DND-41 (cell line): ENCODE measurements at regions not wholly inside any gene's neighbourhood (a gene's known extent, or its start where the extent isn't known, plus 50 kb on each side); places are given as distances from the start of the nearest gene placed in this dataset.

Source experiments
- EZH2 ChIP-seq: IDR thresholded peaks from 3 replicates; pipeline ENCODE4 v1.6.1; 2012; ENCODE audit warnings: borderline replicate concordance, low read depth, mild to moderate bottlenecking, moderate library complexity, low read length, inconsistent platforms; ENCODE audit not compliant: severe bottlenecking
- TF ChIP-seq, protein P1 (sequence below): IDR thresholded peaks from 2 replicates; pipeline ENCODE4 v1.5.1; 2012; ENCODE audit warnings: borderline replicate concordance, low read length, moderate library complexity, mild to moderate bottlenecking; ENCODE audit not compliant: poor library complexity, severe bottlenecking; ENCODE audit errors: extremely low read depth

DNA sequence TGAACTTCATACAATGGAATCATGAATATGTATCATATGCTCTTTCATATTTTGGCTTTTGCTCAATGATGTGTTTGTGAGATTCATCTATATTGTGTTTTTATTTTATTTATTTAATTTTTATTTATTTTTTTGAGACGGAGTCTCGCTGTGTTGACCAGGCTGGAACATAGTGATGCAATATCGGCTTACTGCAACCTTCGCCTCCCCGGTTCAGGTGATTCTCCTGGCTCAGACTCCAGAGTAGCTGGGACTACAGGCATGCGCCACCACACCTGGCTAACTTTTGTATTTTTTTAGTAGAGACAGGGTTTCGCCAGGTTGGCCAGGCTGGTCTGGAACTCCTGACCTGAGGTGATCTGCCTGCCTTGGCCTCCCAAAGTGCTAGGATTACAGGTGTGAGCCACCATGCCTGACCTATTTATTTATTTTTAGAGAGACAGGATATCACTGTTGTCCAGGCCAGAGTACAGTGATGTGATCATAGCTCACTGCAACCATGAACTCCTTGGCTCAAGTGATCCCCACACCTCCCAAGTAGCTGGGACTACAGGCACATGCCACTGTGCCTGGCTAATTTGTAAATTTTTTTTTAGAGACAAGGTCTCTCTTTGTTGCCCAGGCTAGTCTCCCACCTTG, 74.5 kb downstream of the TET3 start:
- TF ChIP-seq, protein P1, sequence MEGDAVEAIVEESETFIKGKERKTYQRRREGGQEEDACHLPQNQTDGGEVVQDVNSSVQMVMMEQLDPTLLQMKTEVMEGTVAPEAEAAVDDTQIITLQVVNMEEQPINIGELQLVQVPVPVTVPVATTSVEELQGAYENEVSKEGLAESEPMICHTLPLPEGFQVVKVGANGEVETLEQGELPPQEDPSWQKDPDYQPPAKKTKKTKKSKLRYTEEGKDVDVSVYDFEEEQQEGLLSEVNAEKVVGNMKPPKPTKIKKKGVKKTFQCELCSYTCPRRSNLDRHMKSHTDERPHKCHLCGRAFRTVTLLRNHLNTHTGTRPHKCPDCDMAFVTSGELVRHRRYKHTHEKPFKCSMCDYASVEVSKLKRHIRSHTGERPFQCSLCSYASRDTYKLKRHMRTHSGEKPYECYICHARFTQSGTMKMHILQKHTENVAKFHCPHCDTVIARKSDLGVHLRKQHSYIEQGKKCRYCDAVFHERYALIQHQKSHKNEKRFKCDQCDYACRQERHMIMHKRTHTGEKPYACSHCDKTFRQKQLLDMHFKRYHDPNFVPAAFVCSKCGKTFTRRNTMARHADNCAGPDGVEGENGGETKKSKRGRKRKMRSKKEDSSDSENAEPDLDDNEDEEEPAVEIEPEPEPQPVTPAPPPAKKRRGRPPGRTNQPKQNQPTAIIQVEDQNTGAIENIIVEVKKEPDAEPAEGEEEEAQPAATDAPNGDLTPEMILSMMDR: no peak
- no peak for TF ChIP-seq EZH2
